ENCODE measurements at regions not wholly inside any gene's neighbourhood (a gene's known extent, or its start where the extent isn't known, plus 50 kb on each side); places are given as distances from the start of the nearest gene placed in this dataset.

- no peak for TF ChIP-seq CTCF (IDR thresholded peaks at IDR 0.05 in 8 of 11, conservative IDR thresholded peaks at IDR 0.05 in 3 of 11)
- no peak for TF ChIP-seq POLR2AphosphoS5 (IDR thresholded peaks at IDR 0.05)
Measured at GRCh38 chrX:10901290-10901633, 209.9 kb upstream of the HCCS start.

All from spleen (tissue), 7 donors.